Left renal cortex interstitium (tissue), 4 donors: ENCODE measurements at regions not wholly inside any gene's neighbourhood (a gene's known extent, or its start where the extent isn't known, plus 50 kb on each side); places are given as distances from the start of the nearest gene placed in this dataset.

ENCODE experiments used
- DNase-seq, 4 donors: peaks; one replicate each; pipeline ENCODE4 v3.0.0-alpha.2; 2013; ENCODE audit warnings: low read depth in 4 of 4, low spot score in 2 of 4, missing footprints in 1 of 4

DNA sequence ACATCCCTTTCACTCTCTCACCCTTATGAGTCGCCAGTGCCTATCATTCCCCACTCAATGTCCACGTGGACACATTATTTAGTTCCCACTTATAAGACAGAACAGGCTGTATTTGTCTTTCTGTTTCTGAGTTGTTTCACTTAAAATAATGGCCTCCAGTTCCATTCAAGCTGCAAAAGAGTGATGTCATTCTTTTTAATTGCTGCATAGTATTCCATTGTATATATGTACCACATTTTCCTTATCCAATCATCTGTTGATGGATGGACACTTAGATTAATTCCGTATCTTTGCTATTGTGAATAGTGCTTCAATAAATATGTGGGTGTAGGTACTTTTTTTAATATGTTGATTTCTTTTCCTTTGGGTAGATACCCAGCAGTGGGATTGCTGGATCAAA, 79.1 kb downstream of the ZNF365 start:
- DNase-seq, result no peak

DNA sequence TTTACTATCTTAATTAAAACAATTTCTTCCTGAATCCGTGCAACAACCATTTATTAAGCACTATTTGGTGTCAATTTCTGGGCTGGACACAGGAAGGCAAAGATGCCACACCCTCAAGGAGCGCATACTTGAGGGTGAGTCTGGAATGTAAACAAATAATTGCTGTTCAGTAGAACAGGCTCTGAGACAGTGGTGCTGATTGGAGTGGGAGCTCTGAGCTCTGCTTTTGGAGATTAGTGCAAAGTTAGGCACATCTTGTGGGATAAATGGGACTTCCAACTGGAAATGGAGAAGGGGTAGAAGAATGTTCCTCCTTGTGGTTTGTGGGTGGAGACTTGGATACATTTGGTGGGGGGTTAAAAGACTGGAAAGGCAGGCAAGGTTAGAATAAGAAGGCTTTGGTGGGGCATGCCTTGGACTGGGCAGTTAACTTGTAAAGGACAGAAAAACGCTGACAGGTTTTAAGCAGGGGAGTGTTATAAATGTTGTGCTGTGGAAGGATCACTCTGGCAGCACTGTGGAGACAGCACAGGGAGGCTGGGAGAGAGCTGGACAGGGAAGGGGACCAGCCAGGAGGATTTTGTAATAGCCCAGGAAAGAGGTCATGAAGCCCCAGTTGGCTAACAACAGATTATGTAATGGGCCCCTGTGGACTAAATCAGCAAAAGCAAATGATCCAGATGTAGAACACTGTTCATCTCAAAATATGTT, 80.7 kb downstream of the ZNF365 start:
- DNase-seq, result no peak

GRCh38 chr10:62456611-62457101, 82.5 kb downstream of the ZNF365 start:
- no peak for DNase-seq

DNA sequence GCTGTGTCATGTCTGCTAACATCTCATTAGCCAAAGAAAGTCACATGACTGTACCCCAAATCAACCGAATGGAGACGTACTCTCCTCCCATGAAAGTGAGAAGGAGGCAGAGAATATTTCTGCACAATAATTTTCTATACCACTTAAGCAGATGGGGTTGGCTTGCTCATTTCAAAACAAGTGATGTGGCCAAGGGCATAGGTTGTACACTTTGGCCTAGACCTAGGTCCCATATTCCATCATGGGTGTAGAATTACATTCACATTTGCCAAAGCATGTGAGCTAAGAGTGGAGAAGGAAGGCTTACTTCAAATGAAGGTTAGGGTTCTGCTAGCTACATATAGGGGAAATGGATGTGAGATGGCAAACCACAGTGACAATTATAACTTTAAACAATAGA, 83.0 kb downstream of the ZNF365 start:
- no peak for DNase-seq

DNA sequence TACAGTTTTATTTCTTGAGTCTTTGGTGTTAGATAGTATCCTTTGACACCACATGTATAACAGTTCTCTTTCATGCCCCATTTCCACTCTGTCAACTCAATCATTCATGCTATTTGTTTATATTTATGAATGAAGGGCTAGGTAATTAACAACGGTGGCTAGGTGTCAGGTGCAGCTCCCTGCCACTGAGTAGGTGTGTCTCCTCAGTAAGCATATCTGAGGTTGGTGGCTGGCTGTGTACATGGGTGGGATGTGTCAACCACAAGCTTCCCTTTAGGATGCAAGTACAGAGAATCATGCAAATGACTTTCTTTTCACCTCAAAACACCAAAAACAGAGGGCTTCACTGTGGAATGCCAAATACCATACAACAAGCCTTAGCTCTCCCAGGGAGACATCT, 83.4 kb downstream of the ZNF365 start:
- no peak for DNase-seq

DNA sequence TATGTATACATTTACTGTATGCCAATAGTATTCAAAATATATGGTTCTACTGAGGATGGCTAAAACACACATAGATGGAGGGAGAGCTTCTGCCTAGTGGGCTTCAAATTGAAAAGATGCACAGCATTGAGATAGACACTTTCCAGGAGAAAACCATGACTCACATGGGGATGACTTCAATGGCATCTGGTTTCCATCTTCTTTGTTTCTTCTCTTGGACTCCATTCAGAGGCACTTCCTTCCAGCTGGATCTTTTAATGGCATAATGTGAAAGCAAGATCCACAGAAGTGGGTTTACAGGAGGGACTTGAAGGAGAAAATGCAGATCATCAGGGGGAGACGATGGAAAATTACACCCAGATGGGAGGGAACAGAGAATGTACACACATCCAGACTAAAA, 84.9 kb downstream of the ZNF365 start:
- no peak for DNase-seq

DNA sequence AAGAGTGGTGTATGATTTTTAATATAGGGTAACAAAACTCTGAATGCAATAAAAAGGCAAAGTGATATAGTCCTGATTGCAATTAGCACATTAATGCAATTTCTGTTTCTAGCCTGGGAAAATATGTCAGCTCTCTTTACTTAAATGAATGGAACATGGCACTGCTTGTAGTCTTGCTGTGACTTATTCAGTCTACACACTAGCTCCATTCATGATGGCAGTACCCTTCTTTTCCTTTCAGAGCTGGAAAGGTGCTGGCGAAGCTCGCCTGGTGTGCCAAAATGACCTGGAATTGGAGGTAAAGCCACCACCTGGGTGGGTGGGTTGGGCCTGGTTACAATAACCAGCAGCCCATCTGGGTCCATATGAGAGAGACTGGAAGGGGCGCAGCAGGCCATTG, 85.3 kb downstream of the ZNF365 start:
- DNase-seq, result no peak

- DNase-seq, result no peak
These were observed 86.2 kb downstream of the ZNF365 start for GRCh38 chr10:62460393-62460792.

DNA sequence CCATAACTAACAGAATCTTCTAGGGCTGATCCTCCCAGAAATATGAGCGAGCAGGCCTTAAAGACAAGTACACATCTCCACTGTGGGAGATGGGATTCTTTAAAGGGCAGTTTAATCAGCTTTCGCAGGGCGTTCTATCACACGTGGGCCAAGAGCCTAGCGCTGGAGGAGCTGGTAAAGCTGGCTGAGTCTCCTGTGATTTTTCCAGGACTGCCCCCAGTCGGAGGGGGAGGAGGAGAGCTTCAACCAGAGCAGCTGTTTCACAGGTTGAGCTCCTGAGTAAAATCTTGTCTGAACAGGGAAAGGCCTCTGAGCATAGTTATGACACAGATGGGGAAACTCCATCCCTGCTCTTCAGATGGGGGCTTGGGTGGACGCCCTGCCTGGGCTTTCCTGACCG, 87.0 kb downstream of the ZNF365 start:
- DNase-seq, result no peak

GRCh38 chr10:62462461-62462860, 88.3 kb downstream of the ZNF365 start:
- DNase-seq, result no peak

- no peak for DNase-seq
These were observed 89.2 kb downstream of the ZNF365 start for GRCh38 chr10:62463364-62463763.

- no peak for DNase-seq
These were observed 90.1 kb downstream of the ZNF365 start for GRCh38 chr10:62464308-62464707.

DNA sequence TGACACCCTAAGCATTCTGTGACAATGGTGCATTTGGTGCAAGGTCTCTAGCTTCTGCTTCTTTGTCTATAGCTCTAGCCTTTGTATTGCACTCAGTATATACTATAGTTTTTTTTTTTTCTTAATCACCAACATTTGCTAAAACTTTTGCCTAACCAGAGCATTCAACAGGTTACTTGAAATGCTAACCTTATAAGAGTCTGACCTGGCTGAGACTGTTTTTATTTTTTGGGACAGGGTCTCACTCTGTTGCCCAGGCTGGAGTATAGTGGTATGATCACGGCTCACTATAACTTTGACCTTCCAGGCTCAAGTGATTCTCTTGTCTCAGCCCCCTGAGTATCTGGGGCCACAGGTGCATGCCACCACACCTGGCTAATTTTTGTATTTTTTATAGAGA, 92.4 kb downstream of the ZNF365 start:
- no peak for DNase-seq

DNA sequence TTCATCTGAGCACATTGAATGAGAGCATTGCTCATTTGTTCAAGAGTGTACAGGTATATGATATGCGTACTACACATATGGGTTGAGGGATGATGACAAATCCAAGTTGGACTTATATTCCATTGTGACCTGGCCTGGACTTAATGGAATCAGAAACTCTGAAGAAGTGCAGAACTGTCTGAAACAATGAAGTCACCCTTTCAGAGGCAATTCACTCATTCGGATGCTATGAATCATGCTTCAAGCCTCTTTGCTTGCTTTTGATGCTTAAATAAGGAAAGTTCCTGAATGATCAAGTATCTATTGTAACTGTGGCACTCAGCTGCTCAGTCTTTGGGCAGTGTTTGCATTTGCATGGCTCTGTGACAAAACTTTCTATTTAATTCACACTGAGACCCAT, 93.4 kb downstream of the ZNF365 start:
- no peak for DNase-seq

DNA sequence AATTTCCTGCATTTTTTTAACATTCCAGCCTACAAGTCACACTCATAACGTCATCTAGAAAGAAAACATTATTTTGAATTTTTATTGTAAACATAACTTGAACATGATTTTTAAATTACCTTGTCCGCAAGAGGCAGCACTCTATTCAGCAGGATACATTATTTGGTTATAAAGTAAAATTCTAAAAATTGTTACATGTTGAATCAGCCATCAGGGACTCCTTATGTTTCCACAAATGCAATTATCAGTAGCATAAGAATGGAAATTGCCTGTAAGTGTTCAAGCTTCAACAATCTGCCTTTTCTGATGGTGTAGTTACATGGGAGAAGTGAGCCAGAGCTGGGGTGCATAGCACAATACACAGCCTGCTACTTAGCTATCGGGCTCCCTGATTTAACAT, 97.5 kb downstream of the ZNF365 start:
- no peak for DNase-seq

DNA sequence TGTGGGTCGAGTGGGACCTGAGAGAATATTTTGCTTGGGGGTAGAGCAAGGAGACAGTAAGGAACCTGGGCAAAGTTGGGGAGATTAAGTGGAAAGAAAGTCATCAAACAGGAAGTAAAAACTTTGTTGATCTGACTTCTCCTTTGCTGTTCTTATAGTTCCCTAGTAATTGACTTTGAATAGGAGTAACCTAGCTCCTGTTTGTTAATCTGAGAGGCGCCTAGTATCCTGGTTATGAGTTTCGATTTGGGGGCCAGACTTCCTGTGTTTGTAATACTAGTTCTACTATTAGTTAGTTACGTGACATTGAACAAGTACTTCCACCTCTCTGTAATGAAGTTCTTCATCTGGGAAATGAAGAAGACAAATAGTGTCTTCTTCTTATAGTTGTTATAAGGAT, 99.1 kb downstream of the ZNF365 start:
- DNase-seq, result no peak

DNA sequence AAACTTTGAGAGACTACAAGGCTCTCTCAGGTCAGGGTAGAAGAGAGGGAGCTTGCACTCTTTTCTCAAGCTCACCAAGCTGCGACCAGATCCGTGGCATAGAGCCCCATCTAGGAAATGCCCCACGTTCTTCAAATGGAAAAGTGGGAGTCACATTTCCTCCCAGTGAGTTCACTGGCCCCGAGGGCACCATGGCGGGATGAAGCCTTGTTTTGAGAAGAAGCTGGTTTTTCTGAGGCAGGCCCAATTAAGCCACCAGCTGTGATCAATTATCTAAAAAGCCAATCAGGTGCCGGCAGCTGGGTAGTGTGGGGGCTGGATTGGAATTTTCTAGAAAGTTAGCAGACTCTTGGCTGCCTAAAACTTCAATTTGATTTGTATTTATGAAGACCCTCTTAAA, 101.4 kb downstream of the ZNF365 start:
- DNase-seq, result no peak

GRCh38 chr10:62479523-62479922, 105.4 kb downstream of the ZNF365 start:
- no peak for DNase-seq

GRCh38 chr10:62480196-62480595, 106.0 kb downstream of the ZNF365 start:
- DNase-seq, result no peak

DNA sequence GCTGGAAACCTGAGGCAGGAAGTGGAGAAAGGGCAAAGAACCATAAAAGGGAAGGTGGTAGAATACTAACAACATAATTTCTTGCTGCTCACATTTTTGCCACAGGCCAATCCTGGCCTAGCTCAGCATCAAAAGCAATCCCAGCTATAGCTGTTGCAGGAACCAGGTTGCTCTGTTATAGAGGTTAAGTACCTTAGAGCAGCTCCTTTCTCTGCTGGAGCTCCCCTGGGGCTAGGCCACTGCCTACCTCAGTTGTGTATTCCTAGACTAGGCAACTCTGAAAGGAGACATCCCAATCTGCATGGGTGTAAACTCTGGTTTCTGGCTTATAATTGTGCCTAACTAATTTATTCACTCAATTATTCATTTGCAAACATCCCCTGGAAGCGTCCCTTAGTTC, 108.4 kb downstream of the ZNF365 start:
- no peak for DNase-seq

DNA sequence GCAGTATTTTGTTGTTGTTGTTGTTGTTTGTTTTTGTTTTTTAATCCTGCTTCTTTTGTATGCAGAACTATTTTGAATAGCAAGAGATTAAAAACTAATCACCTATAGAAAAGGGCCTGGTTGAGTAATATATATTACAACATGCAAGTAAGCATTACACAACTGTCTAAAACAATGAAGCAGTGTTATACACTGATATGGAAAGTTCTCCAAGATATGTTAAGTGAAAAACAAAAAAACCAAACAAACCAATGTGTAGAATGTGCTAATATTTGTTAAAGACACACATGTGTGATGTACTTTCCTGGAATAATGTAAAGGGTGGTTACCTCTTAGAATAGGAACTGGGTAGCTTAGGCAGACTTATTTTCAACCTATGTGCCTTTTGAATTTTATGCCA, 117.4 kb downstream of the ZNF365 start:
- DNase-seq, result no peak

DNA sequence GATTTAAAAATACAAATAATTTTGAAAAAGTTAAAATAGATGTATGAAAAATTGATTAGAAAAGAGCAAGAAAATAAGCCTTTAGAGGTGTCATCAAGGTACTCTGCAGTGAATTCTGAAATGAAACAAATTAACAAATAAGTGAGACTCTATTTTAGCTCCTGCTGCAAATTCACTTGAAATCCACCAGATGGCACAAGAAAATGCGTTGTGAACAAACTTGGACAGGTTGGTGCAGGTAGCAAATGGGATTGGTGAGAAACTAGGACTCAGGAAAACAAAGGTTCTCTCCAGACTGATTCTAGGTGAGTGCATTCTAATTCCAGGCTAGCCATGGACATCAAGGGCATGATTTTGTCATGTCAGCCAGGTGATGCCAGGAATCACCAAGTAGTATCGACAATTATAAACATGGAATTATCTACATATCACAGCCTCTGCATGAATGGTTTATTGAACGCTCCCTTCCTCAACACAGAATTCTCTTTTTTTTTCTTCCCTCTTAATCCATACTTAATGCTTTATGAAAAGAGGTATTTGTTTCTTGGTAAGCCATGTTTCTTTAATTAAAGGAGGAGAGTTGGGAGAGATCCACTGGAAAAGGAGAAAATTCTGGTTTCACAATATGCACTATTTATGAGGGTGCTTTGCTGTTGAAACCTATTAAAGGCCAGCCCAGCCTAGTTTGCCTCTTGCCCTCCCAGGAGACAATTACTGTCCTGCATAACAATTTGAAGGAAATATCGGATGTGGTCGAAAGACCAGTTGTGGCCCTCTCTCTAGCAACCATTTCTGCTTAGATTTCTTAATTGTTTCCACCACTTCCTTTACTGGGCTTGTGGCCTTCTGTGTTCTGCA, 118.1 kb downstream of the ZNF365 start:
- peak in 2 of 4 donors; percentile 3 to 10 for DNase-seq
